Right ventricle myocardium inferior (tissue), 1 donor: ENCODE measurements at regions not wholly inside any gene's neighbourhood (a gene's known extent, or its start where the extent isn't known, plus 50 kb on each side); places are given as distances from the start of the nearest gene placed in this dataset.

Experiments
- ATAC-seq: fragments of 200-7000 bp; cut with Tn5 transposase; one replicate; pipeline ENCODE4 v1.9.1; 2020; ENCODE audit warnings: mild to moderate bottlenecking, moderate library complexity
- DNase-seq: peaks from one replicate; pipeline ENCODE4 v3.0.0; 2021; ENCODE audit errors: missing footprints
- intact Hi-C: fragments of 100-400 bp; cut with DNase I; formaldehyde crosslinking; loops from one replicate; pipeline ENCODE4 v1.11.0; 2022
- donor health status: DM: no; HTN: yes; CAD: no; lungs with severe emphysema.

GRCh38 chr10:83302623-83303022 lies 836.7 kb upstream of the GHITM start:
- no peak for ATAC-seq
- no peak for DNase-seq

GRCh38 chr10:83310688-83311087 lies 828.6 kb upstream of the GHITM start:
- ATAC-seq: no peak

More at GRCh38 chr10:83302623-83303022, 836.7 kb upstream of the GHITM start:
- intact Hi-C loops: no loop called here

GRCh38 chr10:83312570-83312969 lies 826.7 kb upstream of the GHITM start:
- intact Hi-C loops: no loop called here
- ATAC-seq: no peak

More at GRCh38 chr10:83310688-83311087, 828.6 kb upstream of the GHITM start:
- no peak for DNase-seq
- intact Hi-C loops: no loop called here

GRCh38 chr10:83332690-83333089 lies 806.6 kb upstream of the GHITM start:
- DNase-seq: no peak
- no peak for ATAC-seq
- intact Hi-C loops: no loop called here

More at GRCh38 chr10:83312570-83312969, 826.7 kb upstream of the GHITM start:
- DNase-seq: no peak

GRCh38 chr10:83333566-83333965 lies 805.7 kb upstream of the GHITM start:
- DNase-seq: no peak
- no peak for ATAC-seq
- intact Hi-C loops: no loop called here

GRCh38 chr10:83343676-83344075 lies 795.6 kb upstream of the GHITM start:
- DNase-seq (no peak), ATAC-seq (no peak)
- intact Hi-C loops: no loop called here

- intact Hi-C loops: no loop called here
- no peak for ATAC-seq
Measured at GRCh38 chr10:83346266-83346910, 792.9 kb upstream of the GHITM start.

GRCh38 chr10:83352588-83352987 lies 786.7 kb upstream of the GHITM start:
- DNase-seq (no peak), ATAC-seq (no peak)
- intact Hi-C loops: no loop called here

More at GRCh38 chr10:83346266-83346910, 792.9 kb upstream of the GHITM start:
- DNase-seq: no peak

GRCh38 chr10:83354456-83354855 lies 784.9 kb upstream of the GHITM start:
- DNase-seq: no peak
- ATAC-seq: no peak
- intact Hi-C loops: no loop called here

GRCh38 chr10:83357004-83357403 lies 782.3 kb upstream of the GHITM start:
- intact Hi-C loops: no loop called here
- DNase-seq: no peak
- no peak for ATAC-seq

GRCh38 chr10:83357627-83358026 lies 781.7 kb upstream of the GHITM start:
- ATAC-seq: no peak
- no peak for DNase-seq
- intact Hi-C loops: no loop called here

GRCh38 chr10:83367036-83367435 lies 772.3 kb upstream of the GHITM start:
- no peak for DNase-seq
- intact Hi-C loops: no loop called here
- ATAC-seq: no peak

- intact Hi-C loops: no loop called here
- DNase-seq: no peak
- ATAC-seq: no peak
Measured at GRCh38 chr10:83371696-83372490, 767.4 kb upstream of the GHITM start.

GRCh38 chr10:83372646-83373045 lies 766.7 kb upstream of the GHITM start:
- ATAC-seq (no peak), DNase-seq (no peak)
- intact Hi-C loops: no loop called here

GRCh38 chr10:83373671-83374070 lies 765.6 kb upstream of the GHITM start:
- ATAC-seq (peak; percentile 90), DNase-seq (peak; percentile 37)
- intact Hi-C loops: no loop called here

GRCh38 chr10:83374741-83375140 lies 764.6 kb upstream of the GHITM start:
- ATAC-seq (no peak), DNase-seq (no peak)
- intact Hi-C loops: no loop called here

GRCh38 chr10:83375274-83375673 lies 764.0 kb upstream of the GHITM start:
- DNase-seq: no peak
- ATAC-seq: no peak
- intact Hi-C loops: no loop called here

- DNase-seq (no peak), ATAC-seq (peak; percentile 60)
- intact Hi-C loops: loop anchor here (5.0 kb wide), 1 partner anchor 144 kb away; no protein-coding TSS in a partner anchor
Measured at GRCh38 chr10:83397806-83398205, 741.5 kb upstream of the GHITM start.

GRCh38 chr10:83410570-83410969 lies 728.7 kb upstream of the GHITM start:
- DNase-seq (no peak), ATAC-seq (no peak)
- intact Hi-C loops: no loop called here

- intact Hi-C loops: no loop called here
- DNase-seq: no peak
- no peak for ATAC-seq
Measured at GRCh38 chr10:83425306-83425705, 714.0 kb upstream of the GHITM start.
